HCT116 (cell line): ENCODE measurements at regions not wholly inside any gene's neighbourhood (a gene's known extent, or its start where the extent isn't known, plus 50 kb on each side); places are given as distances from the start of the nearest gene placed in this dataset.

Source experiments
- ATAC-seq: fragments of 200-7000 bp; cut with Tn5 transposase; 2 replicates; pipeline ENCODE4 v1.9.1; 2020; ENCODE audit warnings: mild to moderate bottlenecking, moderate library complexity
- BruUV-seq: library from RNA; stranded (reverse); fragments of 400-500 nt; replicated peaks from 2 replicates; lab custom pipeline; 2021; lab: Mats Ljungman, UMichigan
- CTCF ChIA-PET: fragments of 300-600 bp; sonication (Branson Sonifier 250); formaldehyde crosslinking; loops from one replicate; lab custom pipeline; 2021; ENCODE audit warnings: antibody characterized with exemption; lab: Charles Lee
- POLR2A ChIA-PET: fragments of 300-600, 350-600 bp; sonication (Branson Sonifier 250); formaldehyde crosslinking; loops from one replicate; lab custom pipeline; 2021; ENCODE audit warnings: antibody characterized with exemption; lab: Charles Lee
- RAD21 ChIA-PET, 2 experiments: fragments of 300-600 bp; sonication (Branson Sonifier 250); formaldehyde crosslinking; loops; one replicate each; lab custom pipeline; 2023; ENCODE audit warnings: low total read pairs in 2 of 2; ENCODE audit not compliant: uncharacterized antibody in 2 of 2, unreplicated experiment in 2 of 2, low non-redundant PET in 1 of 2; lab: Charles Lee
- DNase-seq: peaks from one replicate; pipeline ENCODE4 v3.0.0-alpha.2; 2010; ENCODE audit warnings: low read depth, low spot score
- H2AFZ ChIP-seq: fragments of 200-600 bp; shearing (Covaris generic), sonication (generic); 2 replicates; pipeline ENCODE4 v1.6.1; 2017; ENCODE audit warnings: low read depth, mixed run types, mixed read lengths, antibody characterized with exemption, low read length; ENCODE audit not compliant: poor library complexity, severe bottlenecking
- H3K27ac ChIP-seq: 2 replicates; pipeline ENCODE4 v1.5.1; 2012; ENCODE audit warnings: low read depth, low read length
- H3K27me3 ChIP-seq: fragments of 200-600 bp; sonication (generic); 2 replicates; pipeline ENCODE4 v1.6.1; 2016; ENCODE audit warnings: mixed run types, low read length, mixed read lengths; ENCODE audit not compliant: insufficient read depth
- H3K36me3 ChIP-seq, 2 experiments: fragments of 200-500 bp in 1 of 2; fragments of 200-600 bp in 1 of 2; sonication (Bioruptor generic) in 1 of 2; sonication (generic) in 1 of 2; 2 replicates each; pipeline versions ENCODE4 v1.5.1 to v1.6.1; 2014 to 2016; ENCODE audit warnings: low read length in 2 of 2, inconsistent platforms in 1 of 2, mixed read lengths in 1 of 2, mixed run types in 1 of 2; ENCODE audit not compliant: insufficient read depth in 2 of 2, control insufficient read depth in 1 of 2
- H3K4me1 ChIP-seq, 2 experiments: fragments of 200-600 bp in 1 of 2; sonication (generic) in 1 of 2; 2 replicates each; pipeline versions ENCODE4 v1.5.1 to v1.6.1; 2012 to 2017; ENCODE audit warnings: low read length in 2 of 2, inconsistent platforms in 1 of 2, mild to moderate bottlenecking in 1 of 2, mixed read lengths in 1 of 2, mixed run types in 1 of 2, moderate library complexity in 1 of 2; ENCODE audit not compliant: insufficient read depth in 2 of 2, control insufficient read depth in 1 of 2
- H3K4me2 ChIP-seq: fragments of 200-600 bp; sonication (generic); 2 replicates; pipeline ENCODE4 v1.6.1; 2017; ENCODE audit warnings: mixed run types, low read length, mixed read lengths
- H3K4me3 ChIP-seq, 2 experiments: fragments of 200-600 bp in 1 of 2; sonication (generic) in 1 of 2; replicated peaks in 1 of 2; 2 replicates each; pipeline ENCODE4 v1.5.1; 2011 to 2016; ENCODE audit warnings: low read length in 2 of 2, control low read depth in 1 of 2, low read depth in 1 of 2, mild to moderate bottlenecking in 1 of 2, mixed read lengths in 1 of 2, mixed run types in 1 of 2
- H3K79me2 ChIP-seq: fragments of 200-600 bp; sonication (generic); 2 replicates; pipeline ENCODE4 v1.6.1; 2017; ENCODE audit warnings: mild to moderate bottlenecking, mixed run types, low read length, moderate library complexity, mixed read lengths; ENCODE audit not compliant: insufficient read depth
- H3K9ac ChIP-seq: fragments of 200-600 bp; sonication (generic); 2 replicates; pipeline ENCODE4 v1.6.1; 2016; ENCODE audit warnings: low read length, mixed read lengths
- H3K9me2 ChIP-seq: fragments of 200-600 bp; sonication (generic), shearing (Covaris generic); 2 replicates; pipeline ENCODE4 v1.6.1; 2017; ENCODE audit warnings: mixed run types, mild to moderate bottlenecking, moderate library complexity; ENCODE audit not compliant: insufficient read depth
- H3K9me3 ChIP-seq, 2 experiments: fragments of 200-500 bp in 1 of 2; fragments of 200-600 bp in 1 of 2; sonication (Bioruptor generic) in 1 of 2; sonication (generic) in 1 of 2; 2 replicates each; pipeline ENCODE4 v1.6.1; 2014 to 2017; ENCODE audit warnings: low read length in 2 of 2, mixed read lengths in 2 of 2, inconsistent platforms in 1 of 2, low read depth in 1 of 2, mild to moderate bottlenecking in 1 of 2, mixed run types in 1 of 2, moderate library complexity in 1 of 2; ENCODE audit not compliant: control insufficient read depth in 1 of 2, insufficient read depth in 1 of 2
- H4K20me1 ChIP-seq: fragments of 200-600 bp; sonication (generic), shearing (Covaris generic); 2 replicates; pipeline ENCODE4 v1.6.1; 2017; ENCODE audit warnings: mixed run types, mild to moderate bottlenecking, moderate library complexity; ENCODE audit not compliant: insufficient read depth
- ATF3 ChIP-seq: IDR thresholded peaks from 2 replicates; pipeline ENCODE4 v1.6.1; 2012
- EGR1 ChIP-seq: IDR thresholded peaks from 2 replicates; pipeline ENCODE4 v1.6.1; 2012; ENCODE audit warnings: low read depth
- EZH2phosphoT487 ChIP-seq: fragments of 200-600 bp; IDR thresholded peaks from 2 replicates; pipeline ENCODE4 v1.6.1; 2018; ENCODE audit warnings: antibody characterized with exemption, borderline replicate concordance
- FOSL1 ChIP-seq: IDR thresholded peaks from 2 replicates; pipeline ENCODE4 v1.6.1; 2012; ENCODE audit warnings: low read depth
- JUND ChIP-seq: IDR thresholded peaks from 2 replicates; pipeline ENCODE4 v1.6.1; 2012
- POLR2A ChIP-seq: IDR thresholded peaks from 2 replicates; pipeline ENCODE4 v1.7.0; 2011; ENCODE audit warnings: borderline replicate concordance; ENCODE audit not compliant: insufficient read depth, insufficient read length; ENCODE audit errors: extremely low read depth
- POLR2AphosphoS5 ChIP-seq: IDR thresholded peaks from 2 replicates; pipeline ENCODE4 v1.6.1; 2011; ENCODE audit warnings: mild to moderate bottlenecking, low read depth, low read length, moderate library complexity
- SP1 ChIP-seq: IDR thresholded peaks from 2 replicates; pipeline ENCODE4 v1.6.1; 2012; ENCODE audit warnings: low read depth
- ZNF274 ChIP-seq: fragments of 200-500 bp; sonication (Bioruptor generic); IDR thresholded peaks from 2 replicates; pipeline ENCODE4 v1.6.1; 2014; ENCODE audit warnings: mild to moderate bottlenecking, low read depth, low read length, inconsistent platforms
- intact Hi-C: fragments of 100-400 bp; cut with micrococcal nuclease; formaldehyde crosslinking; loops from 2 replicates; pipeline ENCODE4 v1.10.0; 2022

- Histone ChIP-seq H3K4me2 (no peak overlapping the region), H3K79me2 (no peaks in the 10 kb centered on the region), H3K4me3 (no peak overlapping the region), H2AFZ (no peak overlapping the region), H3K36me3 (no peaks in the 10 kb centered on the region), H3K4me1 (no peaks in the 10 kb centered on the region), H3K27ac (no peak overlapping the region), H3K27me3 (peaks cover 5% of the 10 kb centered on the region; the same call in 1 of the 2 replicates), H3K9me2 (no peaks in the 10 kb centered on the region), H4K20me1 (no peaks in the 10 kb centered on the region), H3K9ac (no peak overlapping the region), H3K9me3 (no peaks in the 10 kb centered on the region)
- no peak for ATAC-seq
- POLR2A ChIA-PET = no interaction called here
- CTCF ChIA-PET = no interaction called here
- RAD21 ChIA-PET = no interaction called here
- no peak for DNase-seq
- TF ChIP-seq ATF3 = no peak
- TF ChIP-seq POLR2AphosphoS5 = no peak
- TF ChIP-seq SP1 = no peak
- no peak for TF ChIP-seq ZNF274
- TF ChIP-seq EZH2phosphoT487 = no peak
- TF ChIP-seq POLR2A = no peak
- BruUV-seq = no TSS peak
- intact Hi-C loops = no loop called here
Measured at GRCh38 chr5:158099571-158100105, 240.7 kb upstream of the CLINT1 start.

- no peak overlapping the region for H3K9ac ChIP-seq
- intact Hi-C loops = no loop called here
- no peaks in the 10 kb centered on the region for H4K20me1 ChIP-seq
- H3K4me3 ChIP-seq = no peak overlapping the region
- H3K4me1 ChIP-seq = no peaks in the 10 kb centered on the region
- no peak overlapping the region for H3K4me2 ChIP-seq
- H3K36me3 ChIP-seq = no peaks in the 10 kb centered on the region
- no peak overlapping the region for H3K27ac ChIP-seq
- POLR2A ChIA-PET = no interaction called here
- TF ChIP-seq EGR1 (no peak), JUND (no peak), FOSL1 (no peak)
- H2AFZ ChIP-seq = no peak overlapping the region
- CTCF ChIA-PET = interaction anchor here (1.1 kb wide), 1 partner anchor 22 kb away, joined by 4 read pairs; no protein-coding TSS in a partner anchor
- H3K9me2 ChIP-seq = no peaks in the 10 kb centered on the region
- ATAC-seq (no peak), DNase-seq (no peak)
- peaks cover 8% of the 10 kb centered on the region for H3K27me3 ChIP-seq
- no peaks in the 10 kb centered on the region for H3K9me3 ChIP-seq
- H3K79me2 ChIP-seq = no peaks in the 10 kb centered on the region
- RAD21 ChIA-PET = no interaction called here
- no TSS peak for BruUV-seq
Measured at GRCh38 chr5:158096835-158097234, 237.9 kb upstream of the CLINT1 start.
